NCI-H510A (cell line): ENCODE measurements at regions not wholly inside any gene's neighbourhood (a gene's known extent, or its start where the extent isn't known, plus 50 kb on each side); places are given as distances from the start of the nearest gene placed in this dataset.
"Not testable (repeated sequence)": the region's sequence is repeated elsewhere in the genome, so short reads cannot be mapped to it uniquely, and the experiment has no call there.

Experiments
- DNase-seq: peaks from one replicate; lab custom pipeline; 2025; lab: John Stamatoyannopoulos, UW

DNA sequence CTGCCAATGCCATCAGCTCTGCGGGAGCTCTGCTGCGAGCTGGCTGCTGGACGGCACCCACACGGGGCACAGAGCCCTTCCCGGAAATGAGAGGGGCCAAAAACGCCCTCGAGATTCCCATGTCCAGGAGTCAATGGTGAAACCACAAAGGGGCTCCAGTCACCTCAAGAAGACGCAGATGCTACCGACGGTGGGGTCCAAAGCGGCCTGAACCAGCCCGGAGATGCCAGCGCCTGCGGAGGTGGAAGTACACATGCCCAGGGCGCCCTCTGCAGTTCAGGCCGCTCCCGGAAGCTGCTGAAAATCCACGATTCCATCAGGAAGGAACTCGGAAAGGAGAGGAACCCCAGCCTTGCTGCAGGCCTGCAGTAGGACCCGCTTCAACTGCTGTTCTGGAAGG lies 82.4 kb upstream of the SELENOP start:
- DNase-seq = no peak

GRCh38 chr5:42889311-42889933 lies 77.7 kb upstream of the SELENOP start:
- DNase-seq = peak; percentile 18

DNA sequence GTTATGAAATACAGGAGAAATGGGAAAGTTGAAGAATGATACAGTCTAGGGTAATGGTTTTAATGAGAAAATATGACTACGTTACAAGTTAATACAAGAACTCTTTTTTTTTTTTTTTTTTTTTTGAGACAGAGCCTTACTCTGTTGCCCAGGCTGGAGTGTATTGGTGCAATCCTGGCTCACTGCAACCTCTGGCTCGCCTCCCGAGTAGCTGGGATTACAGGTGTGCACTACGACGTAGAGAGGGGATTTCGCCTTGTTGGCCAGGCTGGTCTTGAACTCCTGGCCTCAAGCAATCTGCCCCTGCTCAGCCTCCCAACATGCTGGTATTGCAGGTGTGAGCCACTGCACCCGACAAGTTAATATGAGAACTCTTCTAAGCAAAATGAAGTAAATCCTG lies 77.1 kb upstream of the SELENOP start:
- DNase-seq = no peak

GRCh38 chr5:42887575-42887974 lies 75.9 kb upstream of the SELENOP start:
- no peak for DNase-seq

DNA sequence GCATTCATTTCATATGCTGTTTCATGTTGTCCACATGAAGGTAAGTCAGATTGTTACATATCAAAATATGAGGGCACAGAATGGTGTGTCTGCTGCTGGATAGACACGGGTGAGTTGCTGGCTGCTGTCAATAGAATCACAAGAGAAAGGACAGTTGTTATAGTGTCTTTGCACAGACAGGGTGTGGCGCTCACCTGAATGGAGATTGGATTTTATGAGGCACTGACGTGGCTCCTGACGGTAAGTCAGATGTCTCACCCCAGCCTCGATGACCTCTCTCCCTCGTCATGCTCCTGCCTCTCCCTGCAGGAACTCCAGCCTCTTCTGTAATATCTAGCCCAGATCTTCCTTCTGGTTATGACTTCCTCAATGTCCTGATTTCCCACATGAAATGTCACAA lies 75.4 kb upstream of the SELENOP start:
- DNase-seq = no peak

GRCh38 chr5:42886635-42887034 lies 74.9 kb upstream of the SELENOP start:
- DNase-seq = no peak

GRCh38 chr5:42884326-42884725 lies 72.6 kb upstream of the SELENOP start:
- no peak for DNase-seq

DNA sequence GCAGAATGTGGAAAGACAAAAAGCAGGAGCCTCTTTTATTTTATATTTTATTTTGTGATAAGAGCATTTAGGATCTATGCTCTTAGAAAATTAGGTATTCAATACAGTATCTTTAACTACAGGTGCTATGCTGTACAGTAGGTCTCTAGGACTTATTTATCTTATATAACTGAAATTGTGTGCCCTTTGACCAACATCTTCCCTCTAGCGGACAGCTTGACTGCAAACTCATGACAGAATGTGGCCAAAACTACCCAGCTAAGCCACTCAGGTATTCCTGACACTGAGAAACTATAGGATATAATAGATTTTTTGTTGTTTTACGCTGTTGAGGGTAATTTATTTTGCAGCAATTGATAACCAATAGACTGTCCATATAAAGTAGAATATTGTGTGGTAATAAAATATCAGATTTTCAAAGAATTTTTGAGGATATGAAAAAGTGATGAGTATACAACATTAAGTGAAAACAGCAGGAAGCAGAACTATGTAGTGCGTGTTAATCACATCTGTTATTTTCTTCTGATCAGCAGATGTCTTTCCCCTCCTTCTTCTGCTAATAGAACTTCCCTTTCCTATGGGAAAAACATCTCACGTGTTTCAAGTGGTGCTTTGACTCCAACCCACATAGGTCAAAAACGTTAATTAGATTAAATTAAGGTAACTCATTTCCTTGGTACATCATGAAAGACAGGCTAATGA lies 69.9 kb upstream of the SELENOP start:
- DNase-seq = no peak

GRCh38 chr5:42880496-42881150 lies 68.9 kb upstream of the SELENOP start:
- DNase-seq = no peak

DNA sequence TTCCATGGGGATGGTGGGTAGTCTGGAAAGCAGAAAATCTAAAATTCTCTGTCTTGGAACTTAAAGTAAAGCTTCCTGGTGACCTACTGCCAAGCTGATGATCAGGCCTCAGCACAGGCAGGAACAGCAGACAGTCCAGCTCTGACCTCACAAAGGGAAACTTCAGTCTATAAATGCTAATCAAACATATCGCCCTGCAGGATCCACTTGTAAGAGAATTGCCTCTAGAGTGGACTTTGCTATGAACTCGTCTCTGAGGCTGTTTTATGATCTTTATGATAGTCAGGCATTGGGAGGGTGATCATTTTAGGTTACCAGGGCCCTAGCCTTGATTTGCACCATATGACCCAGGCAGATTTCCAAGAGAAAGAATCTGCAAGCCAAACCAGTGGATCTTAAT lies 67.6 kb upstream of the SELENOP start:
- no peak for DNase-seq

- DNase-seq = no peak
These were observed 66.9 kb upstream of the SELENOP start for GRCh38 chr5:42878550-42878949.

- DNase-seq = no peak
These were observed 66.3 kb upstream of the SELENOP start for GRCh38 chr5:42878041-42878440.

DNA sequence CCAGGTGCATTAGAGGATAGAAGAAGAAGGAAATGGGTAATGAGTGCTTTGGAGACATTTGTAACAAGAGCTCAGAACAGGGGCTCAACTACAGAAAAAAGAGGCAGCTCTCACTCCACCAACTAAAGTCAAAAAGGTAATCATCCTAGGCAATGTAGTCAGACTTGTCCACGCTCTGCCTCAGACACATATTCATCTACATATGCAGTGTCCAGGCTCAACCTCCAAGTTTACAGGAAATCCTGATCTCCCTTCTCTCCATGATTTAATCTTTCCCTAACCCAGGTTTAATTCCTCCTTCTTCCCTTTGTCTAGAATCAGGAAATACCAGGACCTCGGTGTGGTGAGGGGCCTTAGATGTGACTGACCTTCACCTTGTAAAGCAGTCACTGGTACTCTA lies 65.7 kb upstream of the SELENOP start:
- DNase-seq = no peak

- no peak for DNase-seq
These were observed 64.7 kb upstream of the SELENOP start for GRCh38 chr5:42876375-42876844.

- DNase-seq = no peak
These were observed 64.2 kb upstream of the SELENOP start for GRCh38 chr5:42875785-42876374.

- DNase-seq = no peak
These were observed 63.5 kb upstream of the SELENOP start for GRCh38 chr5:42875211-42875610.

- DNase-seq = no peak
These were observed 63.0 kb upstream of the SELENOP start for GRCh38 chr5:42874621-42875198.

DNA sequence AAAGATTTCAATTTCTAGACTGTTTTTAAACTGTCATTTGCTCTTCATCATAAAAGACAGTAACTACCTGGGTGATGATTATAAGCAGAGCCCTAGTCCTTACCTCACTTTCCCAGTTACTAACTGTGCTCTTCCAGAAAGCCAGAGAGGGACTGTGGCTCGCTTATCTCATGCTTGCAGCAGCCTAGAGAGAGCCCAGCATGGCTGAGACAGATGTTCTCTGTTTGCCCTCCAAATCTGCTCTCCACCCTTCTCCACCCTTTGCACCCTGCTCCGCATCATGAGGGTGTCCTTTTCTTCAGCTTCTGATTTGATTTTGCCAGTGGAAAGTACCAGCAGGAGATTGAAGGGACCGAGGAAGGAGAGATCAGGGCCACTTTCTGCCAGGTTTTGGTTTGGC lies 61.2 kb upstream of the SELENOP start:
- DNase-seq = no peak

- DNase-seq = no peak
These were observed 59.3 kb upstream of the SELENOP start for GRCh38 chr5:42870882-42871418.

- not testable (repeated sequence) for DNase-seq
These were observed 56.7 kb upstream of the SELENOP start for GRCh38 chr5:42868417-42868816.

DNA sequence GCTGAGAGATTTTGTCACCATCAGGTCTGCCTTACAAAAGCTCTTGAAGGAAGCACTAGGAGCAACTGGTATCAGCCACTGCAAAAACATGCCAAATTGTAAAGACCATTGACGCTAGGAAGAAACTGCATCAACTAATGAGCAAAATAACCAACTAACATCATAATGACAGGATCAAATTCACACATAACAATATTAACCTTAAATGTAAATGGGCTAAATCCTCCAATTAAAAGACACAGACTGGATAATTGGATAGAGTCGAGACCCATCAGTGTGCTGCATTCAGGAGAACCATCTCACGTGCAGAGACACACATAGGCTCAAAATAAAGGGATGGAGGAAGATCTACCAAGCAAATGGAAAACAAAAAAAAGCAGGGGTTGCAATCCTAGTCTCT lies 53.1 kb upstream of the SELENOP start:
- DNase-seq = not testable (repeated sequence)
